ENCODE measurements at regions not wholly inside any gene's neighbourhood (a gene's known extent, or its start where the extent isn't known, plus 50 kb on each side); places are given as distances from the start of the nearest gene placed in this dataset.

DNA sequence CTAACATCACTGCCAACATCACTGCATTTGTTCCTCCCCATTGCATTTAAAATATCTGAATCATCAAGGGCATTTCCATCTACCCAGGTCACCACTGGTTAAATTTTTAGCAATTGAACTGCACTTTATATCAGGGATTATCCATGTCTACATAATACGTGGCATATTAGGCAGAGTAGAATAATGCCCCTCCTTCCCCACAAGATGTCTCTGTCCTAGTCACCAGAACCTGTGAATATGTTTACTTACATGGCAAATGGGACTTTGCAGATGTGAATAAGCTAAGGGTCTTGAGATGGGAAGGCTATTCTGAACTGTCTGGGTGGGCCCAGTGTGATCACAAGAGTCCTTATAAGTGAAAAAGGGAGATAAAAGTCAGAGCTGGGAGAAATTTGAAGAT is 181.7 kb upstream of the ARID2 start:
- TF ChIP-seq CTCF (IDR thresholded peaks at IDR 0.05; ENCODE audit: low read length) (no peak), EZH2 (optimal IDR thresholded peaks at IDR 0.05; ENCODE audit: low read depth, low read length) (no peak)

All from MM.1S (cell line).